CD4-positive, alpha-beta T cell (primary cell): ENCODE measurements at regions not wholly inside any gene's neighbourhood (a gene's known extent, or its start where the extent isn't known, plus 50 kb on each side); places are given as distances from the start of the nearest gene placed in this dataset.

Experiments
- ATAC-seq: fragments of 200-7000 bp; cut with Tn5 transposase; one replicate; pipeline ENCODE4 v1.10.0; 2022; ENCODE audit warnings: mild to moderate bottlenecking; ENCODE audit not compliant: poor library complexity
- CTCF ChIA-PET: fragments of 350-600 bp; sonication (Branson Sonifier 250); formaldehyde crosslinking; loops from one replicate; lab custom pipeline; 2021; ENCODE audit warnings: antibody characterized with exemption, inconsistent platforms; lab: Charles Lee
- POLR2A ChIA-PET: fragments of 350-600 bp; sonication (Branson Sonifier 250); formaldehyde crosslinking; loops from one replicate; lab custom pipeline; 2021; ENCODE audit warnings: antibody characterized with exemption, inconsistent platforms; lab: Charles Lee
- DNase-seq, 14 experiments: peaks; one replicate each; pipeline ENCODE4 v3.0.0-alpha.2; 2013 to 2020; ENCODE audit warnings: mixed read lengths in 2 of 14
- H3K27ac ChIP-seq, 2 donors: one replicate each; pipeline versions ENCODE4 v1.5.1 to v1.7.0; 2013; ENCODE audit warnings: low read length in 2 of 2, low read depth in 1 of 2, mild to moderate bottlenecking in 1 of 2
- H3K27me3 ChIP-seq, 2 experiments: 1 replicate in 1 of 2; 2 replicates in 1 of 2; pipeline versions ENCODE4 v1.6.1 to v1.7.0; 2013; ENCODE audit warnings: low read length in 2 of 2, control low read depth in 1 of 2, mild to moderate bottlenecking in 1 of 2, moderate library complexity in 1 of 2; ENCODE audit not compliant: insufficient read depth in 2 of 2, control insufficient read depth in 1 of 2
- H3K36me3 ChIP-seq: one replicate; pipeline ENCODE4 v1.6.1; 2013; ENCODE audit warnings: low read length, control low read depth; ENCODE audit not compliant: insufficient read depth
- H3K4me1 ChIP-seq: one replicate; pipeline ENCODE4 v1.6.1; 2013; ENCODE audit warnings: low read length, control low read depth; ENCODE audit not compliant: insufficient read depth
- H3K4me3 ChIP-seq: one replicate; pipeline ENCODE4 v1.5.1; 2013; ENCODE audit warnings: mild to moderate bottlenecking, low read length, moderate library complexity
- H3K9me3 ChIP-seq, 2 experiments: 1 replicate in 1 of 2; 2 replicates in 1 of 2; pipeline versions ENCODE4 v1.6.1 to v1.7.0; 2013; ENCODE audit warnings: low read length in 2 of 2, mild to moderate bottlenecking in 2 of 2, control low read depth in 1 of 2, moderate library complexity in 1 of 2; ENCODE audit not compliant: control insufficient read depth in 1 of 2, insufficient read depth in 1 of 2
- H3K27ac Mint-ChIP-seq: one replicate; pipeline ENCODE4 v1.8.0; 2020; ENCODE audit warnings: mixed read lengths
- H3K27me3 Mint-ChIP-seq: one replicate; pipeline ENCODE4 v1.8.0; 2021; ENCODE audit warnings: mixed read lengths
- H3K36me3 Mint-ChIP-seq: one replicate; pipeline ENCODE4 v1.8.0; 2021; ENCODE audit warnings: low read depth, mixed read lengths
- H3K4me1 Mint-ChIP-seq: one replicate; pipeline ENCODE4 v1.8.0; 2021; ENCODE audit warnings: low read depth, mixed read lengths
- H3K4me3 Mint-ChIP-seq: one replicate; pipeline ENCODE4 v1.8.0; 2020; ENCODE audit warnings: mild to moderate bottlenecking, mixed read lengths
- H3K9me3 Mint-ChIP-seq: one replicate; pipeline ENCODE4 v1.8.0; 2020; ENCODE audit warnings: mixed read lengths
- intact Hi-C, 2 experiments: fragments of 100-400 bp; cut with DNase I in 1 of 2; cut with micrococcal nuclease in 1 of 2; formaldehyde crosslinking; loops; one replicate each; pipeline versions ENCODE4 v1.15.1 to v1.9.0; 2023 to 2025; cut with DNase I, micrococcal nuclease
- TF ChIP-seq, protein P1 (sequence below): fragments of 200-600 bp; IDR thresholded peaks from one replicate; pipeline ENCODE4 v1.8.0; 2022; ENCODE audit warnings: antibody characterized with exemption, mild to moderate bottlenecking

DNA sequence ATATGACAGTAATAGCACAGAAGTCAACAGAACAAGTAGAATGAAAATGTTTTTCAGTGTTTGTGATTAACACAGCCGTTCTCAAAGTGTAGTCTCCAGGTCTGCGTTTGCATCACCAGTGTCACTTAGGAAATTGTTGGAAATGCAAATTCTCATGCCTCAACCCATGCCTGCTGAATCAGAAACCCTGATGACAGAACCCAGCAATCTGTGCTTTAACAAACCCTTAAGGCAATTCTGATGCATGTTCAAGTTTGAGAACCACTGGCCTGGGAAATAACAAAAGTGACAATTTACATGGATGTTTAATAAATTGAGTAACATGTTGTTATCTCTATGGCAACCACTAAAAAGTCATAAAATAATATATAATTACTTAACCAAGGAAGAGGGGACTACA lies 103.1 kb upstream of the ATP11B start:
- ATAC-seq (no peak), DNase-seq (no peak)
- Histone ChIP-seq H3K27me3 (peaks cover 0 to 22% of the 10 kb centered on the region in 2 experiments), H3K4me1 (no peaks in the 10 kb centered on the region), H3K4me3 (no peak overlapping the region), H3K36me3 (no peaks in the 10 kb centered on the region), H3K9me3 (peaks cover 0 to 3% of the 10 kb centered on the region in 2 experiments), H3K27ac (no peak overlapping the region)
- no peaks in the 10 kb centered on the region for H3K4me1 Mint-ChIP-seq
- H3K4me3 Mint-ChIP-seq = no peak overlapping the region
- peaks cover 36% of the 10 kb centered on the region for H3K27me3 Mint-ChIP-seq
- no peaks in the 10 kb centered on the region for H3K9me3 Mint-ChIP-seq
- CTCF ChIA-PET = no interaction called here
- POLR2A ChIA-PET = no interaction called here
- no peaks in the 10 kb centered on the region for H3K36me3 Mint-ChIP-seq
- TF ChIP-seq, protein P1, sequence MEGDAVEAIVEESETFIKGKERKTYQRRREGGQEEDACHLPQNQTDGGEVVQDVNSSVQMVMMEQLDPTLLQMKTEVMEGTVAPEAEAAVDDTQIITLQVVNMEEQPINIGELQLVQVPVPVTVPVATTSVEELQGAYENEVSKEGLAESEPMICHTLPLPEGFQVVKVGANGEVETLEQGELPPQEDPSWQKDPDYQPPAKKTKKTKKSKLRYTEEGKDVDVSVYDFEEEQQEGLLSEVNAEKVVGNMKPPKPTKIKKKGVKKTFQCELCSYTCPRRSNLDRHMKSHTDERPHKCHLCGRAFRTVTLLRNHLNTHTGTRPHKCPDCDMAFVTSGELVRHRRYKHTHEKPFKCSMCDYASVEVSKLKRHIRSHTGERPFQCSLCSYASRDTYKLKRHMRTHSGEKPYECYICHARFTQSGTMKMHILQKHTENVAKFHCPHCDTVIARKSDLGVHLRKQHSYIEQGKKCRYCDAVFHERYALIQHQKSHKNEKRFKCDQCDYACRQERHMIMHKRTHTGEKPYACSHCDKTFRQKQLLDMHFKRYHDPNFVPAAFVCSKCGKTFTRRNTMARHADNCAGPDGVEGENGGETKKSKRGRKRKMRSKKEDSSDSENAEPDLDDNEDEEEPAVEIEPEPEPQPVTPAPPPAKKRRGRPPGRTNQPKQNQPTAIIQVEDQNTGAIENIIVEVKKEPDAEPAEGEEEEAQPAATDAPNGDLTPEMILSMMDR = no peak
- intact Hi-C loops = no loop called here
- no peak overlapping the region for H3K27ac Mint-ChIP-seq

GRCh38 chr3:182692021-182692420 lies 101.3 kb upstream of the ATP11B start:
- H3K9me3 ChIP-seq = peaks cover 0 to 3% of the 10 kb centered on the region in 2 experiments
- no peak for DNase-seq
- POLR2A ChIA-PET = no interaction called here
- Mint-ChIP-seq H3K9me3 (no peaks in the 10 kb centered on the region), H3K36me3 (no peaks in the 10 kb centered on the region), H3K4me3 (no peak overlapping the region), H3K27ac (no peak overlapping the region), H3K4me1 (no peaks in the 10 kb centered on the region), H3K27me3 (peaks cover 17% of the 10 kb centered on the region)
- CTCF ChIA-PET = interaction anchor here (0.6 kb wide), 1 partner anchor 45 kb away, joined by 3 read pairs; no protein-coding TSS in a partner anchor
- no peaks in the 10 kb centered on the region for H3K36me3 ChIP-seq
- H3K27me3 ChIP-seq = peaks cover 0 to 11% of the 10 kb centered on the region in 2 experiments
- H3K4me1 ChIP-seq = no peaks in the 10 kb centered on the region
- intact Hi-C loops = no loop called here
- TF ChIP-seq, protein P1 = no peak
- H3K4me3 ChIP-seq = no peak overlapping the region
- no peak overlapping the region for H3K27ac ChIP-seq
- no peak for ATAC-seq

DNA sequence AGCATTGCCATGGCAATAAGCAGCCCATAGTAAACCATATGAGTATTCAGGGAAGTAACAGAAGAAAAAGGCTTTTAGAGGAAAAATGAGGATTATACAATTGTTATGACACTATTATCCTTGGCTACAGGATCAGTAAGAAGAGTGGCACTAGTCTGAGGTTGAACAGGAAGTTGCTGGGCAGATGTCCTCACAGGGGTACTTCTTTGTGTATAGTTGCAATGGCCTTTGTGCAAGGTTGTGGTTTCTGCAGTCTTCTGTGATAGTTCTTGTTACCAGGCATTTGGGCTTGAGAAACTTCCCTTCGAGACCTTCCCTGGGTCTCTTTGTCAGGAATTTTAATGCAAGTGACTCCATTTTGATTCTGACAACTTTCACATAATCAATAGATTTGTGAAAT lies 100.6 kb upstream of the ATP11B start:
- intact Hi-C loops = no loop called here
- Mint-ChIP-seq H3K4me3 (no peak overlapping the region), H3K27me3 (peaks cover 12% of the 10 kb centered on the region), H3K4me1 (no peaks in the 10 kb centered on the region), H3K9me3 (no peaks in the 10 kb centered on the region), H3K36me3 (no peaks in the 10 kb centered on the region), H3K27ac (no peak overlapping the region)
- CTCF ChIA-PET = no interaction called here
- TF ChIP-seq, protein P1 = no peak
- no peak for ATAC-seq
- POLR2A ChIA-PET = no interaction called here
- Histone ChIP-seq H3K4me1 (no peaks in the 10 kb centered on the region), H3K36me3 (no peaks in the 10 kb centered on the region), H3K27me3 (peaks cover 0 to 9% of the 10 kb centered on the region in 2 experiments), H3K27ac (no peak overlapping the region), H3K9me3 (peaks cover 0 to 3% of the 10 kb centered on the region in 2 experiments), H3K4me3 (no peak overlapping the region)
- DNase-seq = no peak
